Uterus (tissue), 2 donors: ENCODE measurements at regions not wholly inside any gene's neighbourhood (a gene's known extent, or its start where the extent isn't known, plus 50 kb on each side); places are given as distances from the start of the nearest gene placed in this dataset.

Experiments
- POLR2A ChIP-seq, 2 donors: fragments of 450-650 bp; IDR thresholded peaks; one replicate each; pipeline ENCODE4 v1.6.1; 2016; ENCODE audit warnings: antibody characterized with exemption in 2 of 2, mild to moderate bottlenecking in 1 of 2, moderate library complexity in 1 of 2
- TF ChIP-seq, protein P1 (sequence below), 4 experiments: fragments of 200-600 bp in 2 of 4; fragments of 450-650 bp in 2 of 4; sonication (generic) in 2 of 4; IDR thresholded peaks; one replicate each; pipeline ENCODE4 v1.5.1; 2016 to 2019; ENCODE audit warnings: antibody characterized with exemption in 4 of 4, mild to moderate bottlenecking in 2 of 4, moderate library complexity in 1 of 4

DNA sequence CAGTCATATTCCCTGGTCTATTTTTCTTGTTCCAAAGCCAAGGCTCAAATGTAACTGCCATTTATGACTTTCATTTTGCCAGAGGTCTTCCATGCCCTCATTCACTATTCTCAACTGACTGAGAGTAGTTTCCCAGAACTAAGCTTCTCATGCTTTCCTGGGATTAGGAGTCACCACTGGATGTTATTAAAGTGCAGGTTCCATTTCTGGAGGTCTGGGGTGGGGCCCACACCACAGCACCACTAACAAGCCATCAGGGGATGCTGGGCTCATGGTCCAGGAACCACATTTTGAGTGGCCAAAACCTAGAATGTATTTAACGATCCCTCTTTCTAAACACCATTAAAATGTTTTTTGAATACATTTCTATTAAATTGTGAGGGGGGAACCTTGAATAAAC lies 677.6 kb downstream of the SEMA5A start:
- TF ChIP-seq, protein P1, sequence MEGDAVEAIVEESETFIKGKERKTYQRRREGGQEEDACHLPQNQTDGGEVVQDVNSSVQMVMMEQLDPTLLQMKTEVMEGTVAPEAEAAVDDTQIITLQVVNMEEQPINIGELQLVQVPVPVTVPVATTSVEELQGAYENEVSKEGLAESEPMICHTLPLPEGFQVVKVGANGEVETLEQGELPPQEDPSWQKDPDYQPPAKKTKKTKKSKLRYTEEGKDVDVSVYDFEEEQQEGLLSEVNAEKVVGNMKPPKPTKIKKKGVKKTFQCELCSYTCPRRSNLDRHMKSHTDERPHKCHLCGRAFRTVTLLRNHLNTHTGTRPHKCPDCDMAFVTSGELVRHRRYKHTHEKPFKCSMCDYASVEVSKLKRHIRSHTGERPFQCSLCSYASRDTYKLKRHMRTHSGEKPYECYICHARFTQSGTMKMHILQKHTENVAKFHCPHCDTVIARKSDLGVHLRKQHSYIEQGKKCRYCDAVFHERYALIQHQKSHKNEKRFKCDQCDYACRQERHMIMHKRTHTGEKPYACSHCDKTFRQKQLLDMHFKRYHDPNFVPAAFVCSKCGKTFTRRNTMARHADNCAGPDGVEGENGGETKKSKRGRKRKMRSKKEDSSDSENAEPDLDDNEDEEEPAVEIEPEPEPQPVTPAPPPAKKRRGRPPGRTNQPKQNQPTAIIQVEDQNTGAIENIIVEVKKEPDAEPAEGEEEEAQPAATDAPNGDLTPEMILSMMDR (IDR thresholded peaks at IDR 0.05) = no peak
- TF ChIP-seq POLR2A (IDR thresholded peaks at IDR 0.05) = no peak
